ENCODE measurements at regions not wholly inside any gene's neighbourhood (a gene's known extent, or its start where the extent isn't known, plus 50 kb on each side); places are given as distances from the start of the nearest gene placed in this dataset.

GRCh38 chr14:37851054-37851453 lies 255.6 kb downstream of the TTC6 start:
- Histone ChIP-seq H3K36me3 (replicated peaks in 1 of 2; ENCODE audit: control insufficient read depth in 1 of 2, insufficient read depth in 2 of 2, low read length in 2 of 2) (no peaks in the 10 kb centered on the region), H3K27ac (ENCODE audit: low read depth in 1 of 2, low read length in 2 of 2) (no peak overlapping the region), H3K4me3 (replicated peaks in 1 of 3; ENCODE audit: low read depth in 2 of 3, low read length in 3 of 3) (no peak overlapping the region), H3K79me2 (ENCODE audit: insufficient read depth, low read length) (no peaks in the 10 kb centered on the region), H3K4me2 (replicated peaks; ENCODE audit: extremely low read depth, low read length, poor library complexity, severe bottlenecking) (no peak overlapping the region), H3K27me3 (ENCODE audit: control insufficient read depth in 2 of 2, insufficient read depth in 2 of 2, low read length in 2 of 2) (no peaks in the 10 kb centered on the region), H3K4me1 (ENCODE audit: control insufficient read depth in 1 of 2, insufficient read depth in 2 of 2, low read length in 2 of 2) (no peaks in the 10 kb centered on the region), H4K20me1 (ENCODE audit: insufficient read depth, low read length) (no peaks in the 10 kb centered on the region), H3K9me3 (replicated peaks in 1 of 2; ENCODE audit: control insufficient read depth in 1 of 2, insufficient read depth in 1 of 2, low read length in 2 of 2) (no peaks in the 10 kb centered on the region), H3K9ac (ENCODE audit: insufficient read depth, low read length, poor library complexity, severe bottlenecking) (no peak overlapping the region), H2AFZ (ENCODE audit: insufficient read depth, low read depth, low read length, poor library complexity, severe bottlenecking) (no peak overlapping the region)
- intact Hi-C loops (cut with micrococcal nuclease) = no loop called here
- Mint-ChIP-seq H3K4me1 (no peaks in the 10 kb centered on the region), H3K36me3 (no peaks in the 10 kb centered on the region), H3K4me3 (no peak overlapping the region), H3K27me3 (ENCODE audit: low read depth in 3 of 3) (no peaks in the 10 kb centered on the region), H3K9me3 (peaks cover 0 to 2% (median 0%) of the 10 kb centered on the region in 7 donors), H3K27ac (no peak overlapping the region)
- WGBS (ENCODE audit: insufficient coverage) = 100% methylated on average over 1 of the region's 1 CpG
- no peak for DNase-seq
- TF ChIP-seq CTCF (IDR thresholded peaks at IDR 0.05) = no peak

DNA sequence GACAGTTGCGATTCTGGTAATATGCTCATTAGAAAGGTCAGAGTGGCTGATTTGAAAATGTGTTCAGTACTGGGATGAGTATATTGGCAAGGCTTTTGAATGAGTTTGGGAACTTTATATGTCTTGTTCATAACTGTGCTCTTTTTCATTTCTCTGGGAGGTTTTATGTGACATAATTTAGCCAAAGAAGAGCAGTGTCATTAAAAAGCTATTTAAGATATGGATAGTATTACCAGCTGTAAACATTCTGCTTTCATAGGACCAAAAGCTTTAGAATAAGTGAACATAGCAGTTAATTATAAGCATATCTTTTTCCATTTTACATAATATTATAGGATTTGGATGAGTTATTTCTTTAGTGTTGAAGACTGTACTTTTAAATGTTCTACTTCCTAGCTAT lies 260.4 kb downstream of the TTC6 start:
- TF ChIP-seq CTCF (IDR thresholded peaks at IDR 0.05) = no peak
- Histone ChIP-seq H3K4me2 (replicated peaks; ENCODE audit: extremely low read depth, low read length, poor library complexity, severe bottlenecking) (no peak overlapping the region), H3K27ac (ENCODE audit: low read depth in 1 of 2, low read length in 2 of 2) (no peak overlapping the region), H3K79me2 (ENCODE audit: insufficient read depth, low read length) (no peaks in the 10 kb centered on the region), H3K9ac (ENCODE audit: insufficient read depth, low read length, poor library complexity, severe bottlenecking) (no peak overlapping the region), H3K9me3 (replicated peaks in 1 of 2; ENCODE audit: control insufficient read depth in 1 of 2, insufficient read depth in 1 of 2, low read length in 2 of 2) (no peaks in the 10 kb centered on the region), H3K4me3 (replicated peaks in 1 of 3; ENCODE audit: low read depth in 2 of 3, low read length in 3 of 3) (no peak overlapping the region), H3K4me1 (ENCODE audit: control insufficient read depth in 1 of 2, insufficient read depth in 2 of 2, low read length in 2 of 2) (no peaks in the 10 kb centered on the region), H3K36me3 (replicated peaks in 1 of 2; ENCODE audit: control insufficient read depth in 1 of 2, insufficient read depth in 2 of 2, low read length in 2 of 2) (no peaks in the 10 kb centered on the region), H3K27me3 (ENCODE audit: control insufficient read depth in 2 of 2, insufficient read depth in 2 of 2, low read length in 2 of 2) (no peaks in the 10 kb centered on the region), H4K20me1 (ENCODE audit: insufficient read depth, low read length) (no peaks in the 10 kb centered on the region), H2AFZ (ENCODE audit: insufficient read depth, low read depth, low read length, poor library complexity, severe bottlenecking) (no peak overlapping the region)
- Mint-ChIP-seq H3K36me3 (no peaks in the 10 kb centered on the region), H3K9me3 (no peaks in the 10 kb centered on the region), H3K4me3 (no peak overlapping the region), H3K27me3 (ENCODE audit: low read depth in 3 of 3) (no peaks in the 10 kb centered on the region), H3K4me1 (no peaks in the 10 kb centered on the region), H3K27ac (no peak overlapping the region)
- intact Hi-C loops (cut with micrococcal nuclease) = no loop called here
- 89% methylated on average over 1 of the region's 1 CpG for WGBS (ENCODE audit: insufficient coverage)
- DNase-seq = no peak

Data from CD14-positive monocyte (primary cell).